Nephron progenitor cell (in vitro differentiated cells): ENCODE measurements at regions not wholly inside any gene's neighbourhood (a gene's known extent, or its start where the extent isn't known, plus 50 kb on each side); places are given as distances from the start of the nearest gene placed in this dataset.

Experiments
- DNase-seq: peaks from one replicate; pipeline ENCODE4 v3.0.0; 2021
- H3K27ac Mint-ChIP-seq: 2 replicates; pipeline ENCODE4 v1.8.0; 2021; ENCODE audit warnings: mild to moderate bottlenecking, moderate library complexity, mixed read lengths
- H3K27me3 Mint-ChIP-seq: 2 replicates; pipeline ENCODE4 v1.8.0; 2021; ENCODE audit warnings: mild to moderate bottlenecking, low read depth, mixed read lengths; ENCODE audit not compliant: poor library complexity
- H3K36me3 Mint-ChIP-seq: 2 replicates; pipeline ENCODE4 v1.8.0; 2021; ENCODE audit warnings: low read depth, mixed read lengths
- H3K4me1 Mint-ChIP-seq: 2 replicates; pipeline ENCODE4 v1.8.0; 2021; ENCODE audit warnings: mixed read lengths
- H3K4me3 Mint-ChIP-seq: 2 replicates; pipeline ENCODE4 v1.8.0; 2021; ENCODE audit warnings: mild to moderate bottlenecking, moderate library complexity, mixed read lengths
- H3K9me3 Mint-ChIP-seq: 2 replicates; pipeline ENCODE4 v1.8.0; 2021; ENCODE audit warnings: mild to moderate bottlenecking, moderate library complexity, mixed read lengths
- TF ChIP-seq, protein P1 (sequence below): fragments of 200-600 bp; sonication (generic); IDR thresholded peaks from 2 replicates; pipeline ENCODE4 v1.5.0; 2021; ENCODE audit warnings: antibody characterized with exemption

DNA sequence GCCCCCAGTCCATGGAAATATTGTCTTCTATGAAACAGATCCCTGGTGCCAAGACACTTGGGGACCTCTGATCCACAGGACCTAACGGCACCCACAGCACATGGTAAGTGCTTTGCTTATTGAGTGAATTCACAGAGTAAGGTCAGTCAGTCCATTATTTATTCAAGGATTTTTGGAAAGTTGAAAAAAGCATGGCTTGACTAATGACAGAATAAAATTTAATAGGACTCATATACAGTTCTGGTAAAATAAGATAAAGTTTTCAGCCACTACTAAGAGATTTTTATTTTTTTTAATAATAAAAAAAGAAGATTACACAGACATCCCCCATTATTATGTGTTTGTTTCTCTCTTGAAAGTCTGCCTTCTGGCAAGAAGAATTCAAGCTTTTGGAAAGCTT lies 490.6 kb upstream of the HS3ST1 start:
- no peak for DNase-seq
- Mint-ChIP-seq H3K27ac (no peak overlapping the region), H3K4me3 (no peak overlapping the region), H3K27me3 (no peaks in the 10 kb centered on the region), H3K36me3 (no peaks in the 10 kb centered on the region), H3K9me3 (peaks cover 10% of the 10 kb centered on the region), H3K4me1 (no peaks in the 10 kb centered on the region)
- TF ChIP-seq, protein P1, sequence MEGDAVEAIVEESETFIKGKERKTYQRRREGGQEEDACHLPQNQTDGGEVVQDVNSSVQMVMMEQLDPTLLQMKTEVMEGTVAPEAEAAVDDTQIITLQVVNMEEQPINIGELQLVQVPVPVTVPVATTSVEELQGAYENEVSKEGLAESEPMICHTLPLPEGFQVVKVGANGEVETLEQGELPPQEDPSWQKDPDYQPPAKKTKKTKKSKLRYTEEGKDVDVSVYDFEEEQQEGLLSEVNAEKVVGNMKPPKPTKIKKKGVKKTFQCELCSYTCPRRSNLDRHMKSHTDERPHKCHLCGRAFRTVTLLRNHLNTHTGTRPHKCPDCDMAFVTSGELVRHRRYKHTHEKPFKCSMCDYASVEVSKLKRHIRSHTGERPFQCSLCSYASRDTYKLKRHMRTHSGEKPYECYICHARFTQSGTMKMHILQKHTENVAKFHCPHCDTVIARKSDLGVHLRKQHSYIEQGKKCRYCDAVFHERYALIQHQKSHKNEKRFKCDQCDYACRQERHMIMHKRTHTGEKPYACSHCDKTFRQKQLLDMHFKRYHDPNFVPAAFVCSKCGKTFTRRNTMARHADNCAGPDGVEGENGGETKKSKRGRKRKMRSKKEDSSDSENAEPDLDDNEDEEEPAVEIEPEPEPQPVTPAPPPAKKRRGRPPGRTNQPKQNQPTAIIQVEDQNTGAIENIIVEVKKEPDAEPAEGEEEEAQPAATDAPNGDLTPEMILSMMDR, result no peak

DNA sequence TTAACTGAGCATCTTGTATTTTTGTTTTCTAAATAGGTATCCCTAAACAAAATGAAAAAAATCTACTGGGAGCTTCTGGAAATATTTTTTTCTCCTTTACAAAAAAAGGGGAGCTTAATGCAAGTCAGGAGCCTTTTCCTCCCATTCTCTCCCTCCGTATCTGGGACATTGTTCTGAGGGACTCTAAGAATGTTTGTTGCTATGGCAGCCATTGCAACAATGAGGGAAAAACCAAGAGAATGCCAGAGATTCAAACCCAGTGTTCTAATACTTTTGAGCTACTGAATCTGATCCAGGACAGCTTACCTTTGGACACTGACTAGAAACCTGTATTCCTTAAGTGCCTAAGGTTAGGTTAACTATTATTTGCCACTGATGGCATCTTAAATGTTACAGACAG lies 485.7 kb upstream of the HS3ST1 start:
- Mint-ChIP-seq H3K4me1 (no peaks in the 10 kb centered on the region), H3K27me3 (no peaks in the 10 kb centered on the region), H3K9me3 (peaks cover 4% of the 10 kb centered on the region), H3K4me3 (no peak overlapping the region), H3K36me3 (no peaks in the 10 kb centered on the region), H3K27ac (no peak overlapping the region)
- TF ChIP-seq, protein P1, result no peak
- DNase-seq, result no peak

DNA sequence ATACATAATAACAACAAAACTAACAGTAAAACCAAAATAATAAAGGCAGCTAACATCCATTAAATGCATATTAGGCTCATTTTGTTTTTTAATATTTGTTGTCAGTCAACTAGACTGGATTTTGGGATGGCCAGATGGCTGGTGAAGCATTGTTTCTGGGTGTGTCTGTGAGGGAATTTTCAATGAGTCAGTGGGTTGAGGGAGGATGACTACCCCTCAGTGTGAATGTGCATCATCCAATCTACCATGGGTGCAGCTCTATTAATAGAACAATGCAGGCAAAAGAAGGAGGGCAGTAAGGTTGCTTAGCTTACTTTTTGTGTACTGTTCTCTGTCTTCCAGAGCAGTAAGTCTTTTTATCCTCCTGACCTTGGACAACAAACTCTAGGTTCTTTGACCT lies 484.2 kb upstream of the HS3ST1 start:
- Mint-ChIP-seq H3K27ac (no peak overlapping the region), H3K4me3 (no peak overlapping the region), H3K27me3 (no peaks in the 10 kb centered on the region), H3K36me3 (no peaks in the 10 kb centered on the region), H3K9me3 (no peaks in the 10 kb centered on the region), H3K4me1 (no peaks in the 10 kb centered on the region)
- TF ChIP-seq, protein P1, result no peak
- no peak for DNase-seq

DNA sequence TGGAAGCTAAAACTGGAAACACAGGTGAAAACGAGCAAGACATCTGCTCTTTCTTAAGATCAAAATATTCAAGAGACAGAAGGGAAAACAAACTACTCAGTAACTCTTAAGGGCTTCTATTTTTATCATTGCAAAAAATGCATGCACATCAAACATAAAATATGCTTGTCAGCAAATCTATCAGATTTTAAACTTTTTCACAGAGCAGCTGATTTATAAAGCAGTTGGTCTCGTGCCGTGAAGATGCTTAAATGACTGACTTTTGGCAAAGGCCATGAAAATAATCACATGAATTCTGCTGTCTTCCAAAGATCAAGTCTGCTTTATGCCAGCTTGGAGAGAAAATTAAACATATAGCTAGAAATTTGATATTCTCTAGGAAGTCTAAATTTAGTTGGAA lies 482.1 kb upstream of the HS3ST1 start:
- Mint-ChIP-seq H3K4me3 (no peak overlapping the region), H3K27me3 (no peaks in the 10 kb centered on the region), H3K4me1 (no peaks in the 10 kb centered on the region), H3K27ac (no peak overlapping the region), H3K9me3 (no peaks in the 10 kb centered on the region), H3K36me3 (no peaks in the 10 kb centered on the region)
- no peak for DNase-seq
- TF ChIP-seq, protein P1, result no peak

DNA sequence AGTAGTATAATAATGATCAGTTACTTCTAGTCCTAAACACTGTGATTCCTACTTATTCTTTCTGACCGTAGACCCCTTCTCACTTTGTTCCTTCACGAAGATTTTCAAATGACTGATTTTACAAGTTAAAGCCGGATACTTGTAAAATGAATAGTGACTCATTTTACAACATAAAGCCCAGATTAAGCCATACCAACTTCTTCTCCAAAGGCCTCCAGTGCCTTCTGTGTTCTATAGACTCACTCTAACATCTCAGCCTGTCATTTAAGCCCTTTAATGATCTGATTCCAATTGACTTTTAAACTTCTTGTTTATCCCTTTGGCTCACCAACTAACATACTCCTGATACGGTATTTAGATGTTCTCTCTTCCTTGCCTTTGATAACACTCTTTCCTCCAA lies 480.0 kb upstream of the HS3ST1 start:
- H3K9me3 Mint-ChIP-seq, result no peaks in the 10 kb centered on the region
- no peaks in the 10 kb centered on the region for H3K27me3 Mint-ChIP-seq
- TF ChIP-seq, protein P1, result no peak
- no peak for DNase-seq
- no peaks in the 10 kb centered on the region for H3K4me1 Mint-ChIP-seq
- no peaks in the 10 kb centered on the region for H3K36me3 Mint-ChIP-seq
- no peak overlapping the region for H3K27ac Mint-ChIP-seq
- H3K4me3 Mint-ChIP-seq, result no peak overlapping the region

DNA sequence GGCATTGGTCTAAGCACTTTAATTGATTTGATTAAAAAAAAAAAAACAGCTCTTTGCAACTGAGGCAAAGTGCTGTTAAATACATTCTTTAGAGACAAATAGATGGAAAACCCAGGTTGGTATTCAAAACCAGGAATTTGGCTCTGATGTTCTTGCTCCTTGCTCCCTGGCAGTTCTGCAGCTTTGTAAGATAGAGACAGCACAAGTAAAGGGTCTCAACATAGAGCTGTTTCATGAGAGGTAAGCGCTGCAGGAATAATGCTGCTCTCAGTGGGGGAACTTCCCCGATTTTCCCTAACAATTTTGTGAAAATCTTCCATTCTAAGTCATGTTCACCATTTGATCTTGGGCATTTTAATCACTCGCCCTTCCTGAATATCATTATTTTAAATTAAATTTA lies 479.5 kb upstream of the HS3ST1 start:
- no peaks in the 10 kb centered on the region for H3K4me1 Mint-ChIP-seq
- TF ChIP-seq, protein P1, result no peak
- DNase-seq, result no peak
- H3K9me3 Mint-ChIP-seq, result no peaks in the 10 kb centered on the region
- H3K4me3 Mint-ChIP-seq, result no peak overlapping the region
- H3K36me3 Mint-ChIP-seq, result no peaks in the 10 kb centered on the region
- no peak overlapping the region for H3K27ac Mint-ChIP-seq
- H3K27me3 Mint-ChIP-seq, result no peaks in the 10 kb centered on the region
